ENCODE measurements at regions not wholly inside any gene's neighbourhood (a gene's known extent, or its start where the extent isn't known, plus 50 kb on each side); places are given as distances from the start of the nearest gene placed in this dataset.

DNA sequence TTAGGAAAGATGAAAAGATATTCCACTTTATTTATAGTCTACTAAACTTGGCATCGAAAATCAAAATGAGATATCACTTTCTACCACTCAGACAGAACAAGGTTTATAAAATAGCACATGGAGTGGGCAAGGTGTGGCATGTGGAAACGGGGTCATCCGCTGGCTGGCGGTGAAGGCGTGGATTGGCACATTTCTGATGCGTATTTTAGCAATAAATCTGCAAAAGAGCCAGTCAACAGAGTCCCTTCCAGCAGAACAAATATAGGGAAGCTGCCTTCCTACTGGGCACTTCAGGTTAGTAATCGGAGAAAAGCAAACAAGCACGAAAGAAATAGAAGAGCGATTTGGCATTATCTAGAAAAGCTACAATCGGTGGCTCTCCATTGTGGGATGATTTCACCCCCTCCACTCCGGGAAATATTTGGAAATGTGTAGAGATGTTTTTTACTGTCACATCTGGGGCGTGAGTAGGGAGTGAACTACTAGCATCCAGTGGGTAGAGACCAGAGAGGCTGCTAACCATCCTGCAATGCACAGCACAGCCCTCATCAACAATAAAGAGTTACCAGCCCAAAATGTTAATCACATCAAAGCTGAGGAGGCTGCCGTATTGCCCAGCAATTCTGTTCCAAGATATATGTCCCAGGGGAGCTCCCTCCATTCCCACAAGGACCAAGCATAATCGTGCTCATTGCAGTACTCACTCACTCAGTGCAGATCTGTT lies 116.1 kb upstream of the PEG3 start:
- no peak for DNase-seq
- CTCF ChIA-PET = interaction anchor here (0.6 kb wide), 1 partner anchor 187 kb away, joined by 3 read pairs; no protein-coding TSS in a partner anchor
- Mint-ChIP-seq H3K27ac (no peak overlapping the region), H3K9me3 (peaks cover 39% of the 10 kb centered on the region), H3K4me1 (no peaks in the 10 kb centered on the region), H3K36me3 (ENCODE audit: low read depth) (no peaks in the 10 kb centered on the region), H3K27me3 (no peaks in the 10 kb centered on the region), H3K4me3 (no peak overlapping the region)
- POLR2A ChIA-PET = no interaction called here

DNA sequence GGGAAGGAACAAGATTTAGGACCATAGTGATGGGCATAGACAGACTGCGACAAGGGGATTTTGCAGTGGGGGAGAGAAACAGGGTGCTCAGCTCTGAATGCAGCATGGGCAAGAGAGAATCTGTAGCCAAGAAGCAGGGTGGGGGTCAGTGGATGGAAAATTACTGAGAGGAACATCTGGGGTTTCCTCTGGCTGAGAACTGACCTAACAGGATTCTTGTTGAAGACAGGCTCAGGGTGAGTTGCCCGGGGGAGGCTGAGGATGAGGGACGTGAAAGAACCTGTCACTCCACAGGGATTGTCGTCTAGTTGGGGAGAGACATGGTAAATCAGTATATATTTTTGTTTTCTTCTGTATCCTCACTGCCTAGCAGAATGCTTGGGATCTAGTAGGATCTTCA lies 118.7 kb upstream of the PEG3 start:
- POLR2A ChIA-PET = no interaction called here
- no peaks in the 10 kb centered on the region for H3K4me1 Mint-ChIP-seq

DNA sequence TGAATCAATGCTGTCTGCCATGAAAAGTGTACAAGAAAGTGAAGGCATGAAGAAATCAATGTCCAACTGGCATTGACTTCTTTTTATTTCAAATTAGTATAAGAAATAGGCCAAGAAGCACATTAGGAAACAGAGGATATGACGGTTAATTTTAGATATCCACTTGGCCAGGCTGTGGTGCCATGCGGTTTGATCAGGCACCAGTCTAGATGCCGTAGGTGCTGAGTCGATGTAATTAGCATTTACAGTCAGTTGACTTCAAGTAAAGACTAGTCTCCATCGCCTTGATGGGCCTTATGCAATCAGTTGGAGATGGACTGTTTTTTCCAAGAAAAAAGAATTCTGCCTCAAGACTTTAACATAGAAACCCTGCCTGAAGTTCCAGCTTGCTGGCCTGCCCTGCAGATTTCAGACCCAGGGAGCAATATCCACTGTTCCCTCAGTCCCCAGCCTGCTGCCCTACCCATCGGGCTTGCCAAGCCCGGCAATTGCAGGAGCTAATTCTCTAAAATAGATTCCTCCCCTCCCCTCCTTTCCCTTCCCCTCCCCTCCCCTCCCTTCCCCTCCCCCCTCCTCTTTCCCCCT lies 120.5 kb upstream of the PEG3 start:
- Mint-ChIP-seq H3K27ac (no peak overlapping the region), H3K9me3 (peaks cover 48% of the 10 kb centered on the region)
- CTCF ChIA-PET = no interaction called here

More for the DNA sequence above, 118.7 kb upstream of the PEG3 start:
- Mint-ChIP-seq H3K36me3 (ENCODE audit: low read depth) (no peaks in the 10 kb centered on the region), H3K27me3 (no peaks in the 10 kb centered on the region), H3K4me3 (no peak overlapping the region), H3K27ac (no peak overlapping the region), H3K9me3 (peaks cover 46% of the 10 kb centered on the region)
- DNase-seq = no peak
- CTCF ChIA-PET = no interaction called here

DNA sequence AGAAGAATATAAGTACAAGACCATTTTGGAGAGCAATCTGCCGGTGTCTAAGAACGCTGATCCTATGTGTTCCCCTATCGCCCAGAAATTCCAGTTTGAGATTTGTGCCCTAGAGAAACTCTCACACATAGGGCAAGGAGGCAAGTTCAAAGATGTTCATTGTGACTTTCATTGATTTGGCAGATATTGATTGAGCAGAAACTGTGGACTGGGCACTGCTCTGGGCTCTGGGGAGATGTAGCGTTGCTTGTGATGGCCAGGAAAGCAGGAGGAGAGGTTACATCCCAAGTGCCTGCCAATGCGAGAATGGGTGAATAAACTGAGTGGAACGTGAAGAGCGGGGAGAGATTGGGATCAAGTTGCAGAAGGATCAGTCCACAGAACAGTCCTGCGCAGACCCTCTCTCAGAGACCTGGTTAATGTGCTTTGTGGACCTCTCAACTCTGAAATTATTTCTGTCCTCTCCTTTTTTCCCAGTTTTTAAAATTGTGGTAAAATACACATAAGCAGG lies 123.9 kb upstream of the PEG3 start:
- ChIA-PET CTCF (no interaction called here), POLR2A (no interaction called here)
- no peaks in the 10 kb centered on the region for H3K4me1 Mint-ChIP-seq
- peaks cover 34% of the 10 kb centered on the region for H3K9me3 Mint-ChIP-seq
- H3K36me3 Mint-ChIP-seq (ENCODE audit: low read depth) = no peaks in the 10 kb centered on the region
- DNase-seq = no peak
- H3K27me3 Mint-ChIP-seq = no peaks in the 10 kb centered on the region
- H3K27ac Mint-ChIP-seq = no peak overlapping the region
- H3K4me3 Mint-ChIP-seq = no peak overlapping the region

More for the DNA sequence above, 120.5 kb upstream of the PEG3 start:
- Mint-ChIP-seq H3K27me3 (no peaks in the 10 kb centered on the region), H3K4me3 (no peak overlapping the region), H3K4me1 (no peaks in the 10 kb centered on the region), H3K36me3 (ENCODE audit: low read depth) (no peaks in the 10 kb centered on the region)
- DNase-seq = no peak
- POLR2A ChIA-PET = no interaction called here

DNA sequence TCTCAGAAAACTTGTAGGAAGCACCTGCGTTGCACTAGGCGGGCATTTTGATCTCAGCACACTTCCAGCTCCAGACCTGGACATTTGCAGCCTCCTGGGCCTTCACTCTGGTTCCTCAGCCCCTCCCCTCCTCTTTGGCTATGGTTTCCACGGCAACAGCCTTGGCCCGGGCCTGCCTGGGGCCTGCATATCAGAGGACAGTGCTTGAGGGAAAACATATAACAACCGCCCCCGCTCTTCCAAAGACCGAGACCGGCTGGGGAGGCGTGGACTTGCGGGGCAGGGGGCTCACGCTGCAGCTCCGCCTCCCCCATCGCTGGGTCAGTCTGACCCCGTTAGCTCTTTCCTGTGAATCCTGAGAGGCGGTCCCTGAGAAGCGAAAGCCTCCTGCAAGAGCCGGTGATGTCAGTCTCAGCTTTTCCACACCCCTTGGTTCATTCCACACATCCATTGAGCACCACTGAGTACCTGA lies 125.7 kb upstream of the PEG3 start:
- H3K27ac Mint-ChIP-seq = no peak overlapping the region
- H3K27me3 Mint-ChIP-seq = no peaks in the 10 kb centered on the region
- ChIA-PET POLR2A (no interaction called here), CTCF (no interaction called here)
- no peak overlapping the region for H3K4me3 Mint-ChIP-seq
- H3K4me1 Mint-ChIP-seq = no peaks in the 10 kb centered on the region
- H3K36me3 Mint-ChIP-seq (ENCODE audit: low read depth) = no peaks in the 10 kb centered on the region
- H3K9me3 Mint-ChIP-seq = peaks cover 43% of the 10 kb centered on the region
- DNase-seq = no peak

DNA sequence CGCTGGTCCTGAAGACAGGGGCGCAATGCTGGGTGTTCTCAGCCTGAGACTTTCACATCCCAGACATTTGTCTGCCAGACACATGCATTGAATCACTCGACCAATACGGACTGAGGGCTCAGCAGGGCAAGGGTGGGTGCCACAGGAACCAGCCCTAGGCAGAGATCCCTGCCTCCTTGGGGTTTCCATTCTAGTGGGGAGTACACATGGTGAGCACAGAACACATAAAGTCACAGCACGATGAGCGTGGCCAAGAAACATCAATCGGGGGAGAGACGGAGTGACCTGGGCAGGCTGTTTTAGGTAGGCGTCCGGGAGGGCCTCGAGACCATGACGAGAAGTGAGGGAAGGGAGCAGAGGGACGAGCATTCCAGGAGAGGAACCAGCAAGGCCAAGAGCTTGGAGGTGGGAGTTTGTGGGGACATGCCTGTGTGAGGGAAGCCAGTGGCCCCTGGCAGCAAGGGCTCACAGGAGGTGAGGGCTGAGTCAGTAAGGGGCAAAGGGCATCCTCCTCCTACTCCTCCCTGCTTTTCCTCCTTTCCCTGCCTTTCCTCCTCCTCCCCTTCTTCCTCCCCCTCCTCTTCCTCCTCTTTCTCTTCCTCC lies 126.3 kb upstream of the PEG3 start:
- no peaks in the 10 kb centered on the region for H3K27me3 Mint-ChIP-seq

DNA sequence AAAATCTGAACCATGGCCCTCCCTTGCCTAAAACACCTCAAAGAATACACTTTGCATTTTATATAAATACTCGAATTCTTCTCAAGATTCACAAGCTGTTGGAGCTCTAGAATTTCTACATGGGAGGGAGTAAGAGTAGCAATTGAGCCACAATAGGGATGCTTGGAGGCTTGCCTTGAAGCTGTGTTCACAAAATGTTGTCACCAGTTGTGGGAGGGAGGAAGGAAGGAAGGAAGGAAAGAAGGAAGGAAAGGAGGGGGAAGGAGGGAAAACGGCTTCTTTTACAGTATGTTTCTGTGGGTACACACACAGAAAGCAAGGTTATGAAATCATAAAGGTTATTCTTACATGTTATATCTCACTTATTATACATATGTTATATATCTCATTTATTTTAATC lies 128.6 kb upstream of the PEG3 start:
- Mint-ChIP-seq H3K36me3 (ENCODE audit: low read depth) (no peaks in the 10 kb centered on the region), H3K27ac (no peak overlapping the region), H3K27me3 (no peaks in the 10 kb centered on the region), H3K4me3 (no peak overlapping the region), H3K4me1 (no peaks in the 10 kb centered on the region), H3K9me3 (peaks cover 43% of the 10 kb centered on the region)
- ChIA-PET POLR2A (no interaction called here), CTCF (interaction anchor here (1.1 kb wide), 1 partner anchor 10 kb away, joined by 3 read pairs; no protein-coding TSS in a partner anchor)
- DNase-seq = no peak

More for the DNA sequence above, 126.3 kb upstream of the PEG3 start:
- peaks cover 48% of the 10 kb centered on the region for H3K9me3 Mint-ChIP-seq
- H3K36me3 Mint-ChIP-seq (ENCODE audit: low read depth) = no peaks in the 10 kb centered on the region
- CTCF ChIA-PET = no interaction called here
- H3K4me3 Mint-ChIP-seq = no peak overlapping the region
- H3K27ac Mint-ChIP-seq = no peak overlapping the region
- H3K4me1 Mint-ChIP-seq = no peaks in the 10 kb centered on the region
- no peak for DNase-seq
- POLR2A ChIA-PET = no interaction called here

DNA sequence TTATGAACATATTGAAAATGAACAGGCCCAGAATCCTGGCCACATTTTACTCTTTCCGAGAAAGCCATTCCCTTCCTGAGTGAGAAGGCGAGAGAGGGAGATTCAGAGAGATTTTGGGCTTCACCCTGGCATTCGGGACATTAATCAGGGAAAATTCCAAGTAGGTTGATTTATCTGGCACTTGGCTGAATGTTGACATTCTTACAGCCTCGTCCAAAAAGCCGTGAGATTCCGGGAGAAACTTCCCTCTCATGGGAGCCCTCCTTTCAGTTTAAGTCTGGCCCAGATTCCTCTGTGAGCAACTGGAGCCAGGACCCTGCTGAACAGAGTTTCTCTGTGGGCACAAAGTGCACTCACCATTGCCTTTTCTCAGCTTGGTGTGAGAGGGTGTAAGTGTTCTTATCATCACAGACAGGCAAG lies 129.2 kb upstream of the PEG3 start:
- CTCF ChIA-PET = no interaction called here

DNA sequence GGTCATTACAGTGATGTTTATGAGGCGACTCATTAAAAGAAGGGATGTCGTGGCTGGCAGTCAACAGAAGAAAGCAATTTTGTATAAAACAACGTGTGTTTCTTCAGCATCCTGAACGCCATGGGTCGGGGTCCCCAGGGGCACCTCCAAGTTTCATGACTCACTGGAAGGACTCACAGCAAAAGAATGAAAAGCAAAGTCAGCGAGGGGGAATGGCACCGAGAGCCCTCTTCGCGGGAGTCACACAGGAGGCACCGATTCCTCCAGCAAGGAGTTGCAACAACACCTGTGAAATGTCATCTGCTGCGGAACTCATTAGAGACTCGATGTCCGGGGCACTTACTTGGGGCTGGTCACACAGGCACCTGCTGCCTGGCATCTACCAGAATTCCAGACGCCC lies 130.7 kb upstream of the PEG3 start:
- ChIA-PET CTCF (no interaction called here), POLR2A (no interaction called here)
- H3K36me3 Mint-ChIP-seq (ENCODE audit: low read depth) = no peaks in the 10 kb centered on the region
- H3K27me3 Mint-ChIP-seq = no peaks in the 10 kb centered on the region
- no peaks in the 10 kb centered on the region for H3K4me1 Mint-ChIP-seq
- DNase-seq = no peak
- no peak overlapping the region for H3K4me3 Mint-ChIP-seq
- H3K9me3 Mint-ChIP-seq = peaks cover 48% of the 10 kb centered on the region
- no peak overlapping the region for H3K27ac Mint-ChIP-seq

More for the DNA sequence above, 129.2 kb upstream of the PEG3 start:
- Mint-ChIP-seq H3K36me3 (ENCODE audit: low read depth) (no peaks in the 10 kb centered on the region), H3K4me1 (no peaks in the 10 kb centered on the region), H3K9me3 (peaks cover 44% of the 10 kb centered on the region), H3K27ac (no peak overlapping the region), H3K4me3 (no peak overlapping the region), H3K27me3 (no peaks in the 10 kb centered on the region)
- DNase-seq = no peak
- POLR2A ChIA-PET = no interaction called here

DNA sequence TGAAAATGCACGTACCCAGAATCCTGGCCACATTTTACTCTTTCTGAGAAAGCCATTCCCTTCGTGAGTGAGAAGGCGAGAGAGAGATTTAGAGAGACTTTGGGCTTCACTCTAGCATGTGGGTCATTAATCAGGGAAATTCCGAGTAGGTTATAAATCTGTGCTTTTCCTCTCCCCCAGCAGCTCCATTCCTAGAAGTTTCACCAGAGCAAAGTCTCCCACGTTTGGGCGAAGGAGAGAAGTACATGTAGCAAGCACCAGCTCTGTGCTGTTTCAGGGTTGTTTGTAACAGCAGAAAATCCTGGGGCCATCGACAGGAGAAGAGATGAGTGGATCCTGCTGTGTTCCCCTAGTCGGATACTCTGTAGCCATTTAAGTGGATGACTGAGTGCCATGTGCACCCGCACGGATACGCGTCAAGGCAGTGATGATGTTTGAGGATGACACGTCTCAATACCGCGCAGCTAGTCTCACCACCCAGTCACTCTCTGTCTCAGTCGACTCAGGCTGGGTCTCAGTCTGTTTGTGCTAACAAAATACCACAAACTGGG lies 131.8 kb upstream of the PEG3 start:
- DNase-seq = no peak
- ChIA-PET CTCF (no interaction called here), POLR2A (no interaction called here)
- no peaks in the 10 kb centered on the region for H3K36me3 Mint-ChIP-seq (ENCODE audit: low read depth)
- peaks cover 55% of the 10 kb centered on the region for H3K9me3 Mint-ChIP-seq
- no peak overlapping the region for H3K27ac Mint-ChIP-seq
- H3K4me1 Mint-ChIP-seq = no peaks in the 10 kb centered on the region
- H3K27me3 Mint-ChIP-seq = no peaks in the 10 kb centered on the region
- H3K4me3 Mint-ChIP-seq = no peak overlapping the region

DNA sequence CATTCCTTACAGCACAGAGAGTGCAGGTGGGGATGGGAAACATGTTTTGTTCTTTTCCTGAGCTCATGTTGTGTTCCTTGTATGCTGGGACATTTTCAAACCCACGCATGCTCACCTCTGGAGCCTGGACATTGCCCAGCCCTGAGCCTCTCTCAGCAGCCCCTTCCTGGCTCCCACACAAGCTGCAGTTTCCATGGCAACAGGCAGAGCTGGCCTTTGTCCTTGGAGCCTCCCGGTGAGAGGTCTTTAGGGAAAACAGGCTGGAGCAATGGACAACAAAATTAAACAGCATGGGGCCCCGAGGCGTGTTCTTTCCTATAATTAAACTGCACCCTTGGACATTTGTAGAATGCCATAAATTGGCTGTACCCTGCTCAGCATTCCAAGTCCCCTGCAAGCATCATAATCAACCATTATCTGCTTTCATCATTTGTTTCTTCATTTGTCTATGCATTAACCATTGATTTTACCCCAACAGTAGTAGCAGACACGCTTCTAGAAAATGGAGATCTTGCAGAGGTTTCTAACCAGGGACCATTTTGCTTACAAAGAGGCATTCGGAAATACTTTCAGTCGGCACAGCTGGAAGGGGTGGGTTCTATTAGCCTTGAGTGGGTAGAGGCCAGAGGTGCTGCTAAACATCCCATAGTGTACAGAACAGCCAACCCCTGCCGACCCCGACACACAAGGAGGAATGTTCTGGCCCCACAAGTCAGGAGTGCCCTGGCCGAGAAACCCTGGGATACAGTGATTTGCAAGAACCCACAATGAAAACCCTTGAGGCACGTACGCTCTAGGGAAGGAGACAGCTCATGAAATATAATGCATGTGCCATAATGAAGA lies 133.4 kb upstream of the PEG3 start:
- Mint-ChIP-seq H3K9me3 (peaks cover 62% of the 10 kb centered on the region), H3K27ac (no peak overlapping the region), H3K4me1 (no peaks in the 10 kb centered on the region), H3K27me3 (no peaks in the 10 kb centered on the region), H3K4me3 (no peak overlapping the region), H3K36me3 (ENCODE audit: low read depth) (no peaks in the 10 kb centered on the region)
- no peak for DNase-seq
- POLR2A ChIA-PET = no interaction called here
- CTCF ChIA-PET = no interaction called here

DNA sequence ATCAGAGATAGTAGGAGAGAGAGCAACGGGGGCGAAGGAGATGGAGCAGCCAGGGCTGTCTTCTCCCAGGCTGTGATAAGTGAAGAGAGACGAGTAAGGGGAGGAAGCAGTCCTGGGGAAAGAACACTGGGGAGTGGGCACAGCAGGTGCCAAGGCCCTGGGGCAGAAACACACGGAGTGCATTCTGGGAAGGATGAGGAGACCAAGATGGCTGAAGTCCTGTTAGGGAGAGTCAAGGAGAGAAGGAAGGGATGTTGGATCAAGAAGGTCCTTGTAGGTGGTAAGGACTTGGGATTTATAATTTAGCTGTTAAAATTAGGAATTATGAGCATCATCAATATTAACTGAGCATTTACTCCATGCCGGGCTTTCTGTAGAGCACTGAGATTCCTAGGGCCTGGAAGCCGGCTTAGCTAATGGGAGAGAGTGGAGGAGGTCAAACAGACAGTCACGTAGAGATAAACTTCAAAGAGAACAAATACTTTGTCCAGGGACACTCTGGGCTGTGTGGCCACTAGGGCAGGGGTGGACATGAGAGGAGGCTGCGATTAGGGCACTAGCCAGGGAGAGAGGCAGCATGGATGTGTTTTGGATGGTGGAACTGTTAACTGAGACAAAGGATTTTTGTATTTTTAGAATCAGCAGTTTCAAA lies 134.2 kb upstream of the PEG3 start:
- Mint-ChIP-seq H3K4me3 (no peak overlapping the region), H3K27me3 (no peaks in the 10 kb centered on the region), H3K4me1 (no peaks in the 10 kb centered on the region), H3K36me3 (ENCODE audit: low read depth) (no peaks in the 10 kb centered on the region), H3K27ac (no peak overlapping the region), H3K9me3 (peaks cover 60% of the 10 kb centered on the region)
- POLR2A ChIA-PET = no interaction called here
- CTCF ChIA-PET = no interaction called here
- DNase-seq = no peak
